LoVo (cell line): ENCODE measurements at regions not wholly inside any gene's neighbourhood (a gene's known extent, or its start where the extent isn't known, plus 50 kb on each side); places are given as distances from the start of the nearest gene placed in this dataset.

Experiments
- DNase-seq: peaks from one replicate; pipeline ENCODE4 v3.0.0-alpha.2; 2016; ENCODE audit warnings: low spot score

- no peak for DNase-seq
Measured at GRCh38 chr7:25395976-25396375, 167.7 kb upstream of the NPVF start.

GRCh38 chr7:25396668-25397067 lies 168.4 kb upstream of the NPVF start:
- DNase-seq = no peak

GRCh38 chr7:25398418-25398817 lies 170.1 kb upstream of the NPVF start:
- no peak for DNase-seq

- no peak for DNase-seq
Measured at GRCh38 chr7:25399000-25399750, 170.9 kb upstream of the NPVF start.

GRCh38 chr7:25402532-25402931 lies 174.2 kb upstream of the NPVF start:
- DNase-seq = no peak

GRCh38 chr7:25405736-25406135 lies 177.4 kb upstream of the NPVF start:
- DNase-seq = no peak

- DNase-seq = no peak
Measured at GRCh38 chr7:25407053-25407452, 178.8 kb upstream of the NPVF start.

GRCh38 chr7:25408012-25408687 lies 179.9 kb upstream of the NPVF start:
- no peak for DNase-seq

- DNase-seq = no peak
Measured at GRCh38 chr7:25408876-25409275, 180.6 kb upstream of the NPVF start.

- no peak for DNase-seq
Measured at GRCh38 chr7:25409897-25410636, 181.8 kb upstream of the NPVF start.

GRCh38 chr7:25420771-25421170 lies 192.5 kb upstream of the NPVF start:
- no peak for DNase-seq

GRCh38 chr7:25424113-25424512 lies 195.8 kb upstream of the NPVF start:
- no peak for DNase-seq

GRCh38 chr7:25424855-25425254 lies 196.6 kb upstream of the NPVF start:
- DNase-seq = no peak

- DNase-seq = no peak
Measured at GRCh38 chr7:25427721-25428120, 199.4 kb upstream of the NPVF start.

GRCh38 chr7:25429731-25430130 lies 201.4 kb upstream of the NPVF start:
- DNase-seq = no peak

- no peak for DNase-seq
Measured at GRCh38 chr7:25430200-25430931, 202.1 kb upstream of the NPVF start.

GRCh38 chr7:25431956-25432450 lies 203.7 kb upstream of the NPVF start:
- DNase-seq = no peak

GRCh38 chr7:25432807-25433206 lies 204.5 kb upstream of the NPVF start:
- DNase-seq = no peak

- no peak for DNase-seq
Measured at GRCh38 chr7:25436413-25436812, 208.1 kb upstream of the NPVF start.

GRCh38 chr7:25437308-25437707 lies 209.0 kb upstream of the NPVF start:
- DNase-seq = no peak

- DNase-seq = no peak
Measured at GRCh38 chr7:25444991-25445390, 216.7 kb upstream of the NPVF start.

GRCh38 chr7:25448301-25448700 lies 220.0 kb upstream of the NPVF start:
- DNase-seq = no peak
